Endothelial cell of umbilical vein (primary cell): ENCODE measurements at regions not wholly inside any gene's neighbourhood (a gene's known extent, or its start where the extent isn't known, plus 50 kb on each side); places are given as distances from the start of the nearest gene placed in this dataset.

ENCODE experiments used
- BruUV-seq: library from RNA; stranded (reverse); fragments of 400-500 nt; replicated peaks from 2 replicates; lab custom pipeline; 2021; lab: Mats Ljungman, UMichigan
- CTCF ChIA-PET: fragments of 300-600, 350-600 bp; sonication (Branson Sonifier 250); formaldehyde crosslinking; loops from one replicate; lab custom pipeline; 2021; ENCODE audit warnings: antibody characterized with exemption, inconsistent platforms; lab: Charles Lee
- POLR2A ChIA-PET: fragments of 300-600, 350-600 bp; sonication (Branson Sonifier 250); formaldehyde crosslinking; loops from one replicate; lab custom pipeline; 2021; ENCODE audit warnings: antibody characterized with exemption, inconsistent platforms; lab: Charles Lee
- DNase-seq: peaks from one replicate; pipeline ENCODE4 v3.0.0-alpha.2; 2011; ENCODE audit warnings: low read depth, low spot score
- FAIRE-seq: peaks from 2 replicates; lab custom pipeline; 2011; peaks lifted over from hg19 to GRCh38; lab: Jason Lieb, UNC
- H2AFZ ChIP-seq: 2 replicates; pipeline ENCODE4 v1.6.0; 2012; ENCODE audit warnings: low read depth, low read length, control low read depth, inconsistent platforms
- H3K27ac ChIP-seq: 2 replicates; pipeline ENCODE4 v1.5.1; 2011; ENCODE audit warnings: low read depth, mild to moderate bottlenecking, control low read depth, low read length, moderate library complexity; ENCODE audit not compliant: insufficient read depth
- H3K27me3 ChIP-seq, 2 experiments: 2 replicates each; pipeline versions ENCODE4 v1.6.0 to v1.6.1; 2011; ENCODE audit warnings: low read length in 2 of 2, mixed read lengths in 1 of 2; ENCODE audit not compliant: control insufficient read depth in 2 of 2, insufficient read depth in 2 of 2
- H3K36me3 ChIP-seq, 2 experiments: 2 replicates in 1 of 2; 3 replicates in 1 of 2; pipeline ENCODE4 v1.5.1; 2011; ENCODE audit warnings: low read length in 2 of 2, mild to moderate bottlenecking in 1 of 2, moderate library complexity in 1 of 2; ENCODE audit not compliant: control insufficient read depth in 2 of 2, insufficient read depth in 2 of 2; ENCODE audit errors: extremely low read depth in 1 of 2
- H3K4me1 ChIP-seq: 3 replicates; pipeline ENCODE4 v1.5.1; 2011; ENCODE audit warnings: mild to moderate bottlenecking, low read length; ENCODE audit not compliant: control insufficient read depth, insufficient read depth; ENCODE audit errors: extremely low read depth
- H3K4me2 ChIP-seq: 2 replicates; pipeline ENCODE4 v1.6.1; 2011; ENCODE audit warnings: low read length, control low read depth, mixed read lengths; ENCODE audit not compliant: insufficient read depth
- H3K4me3 ChIP-seq, 3 experiments: fragments of 200-600 bp in 1 of 3; sonication (generic), shearing (Covaris generic) in 1 of 3; replicated peaks in 1 of 3; 2 replicates each; pipeline ENCODE4 v1.5.1; 2011 to 2016; ENCODE audit warnings: control low read depth in 3 of 3, low read length in 3 of 3, mild to moderate bottlenecking in 2 of 3, inconsistent platforms in 1 of 3, low read depth in 1 of 3, moderate library complexity in 1 of 3; ENCODE audit not compliant: insufficient read depth in 1 of 3
- H3K79me2 ChIP-seq: 2 replicates; pipeline ENCODE4 v1.6.0; 2012; ENCODE audit warnings: low read length, inconsistent platforms; ENCODE audit not compliant: control insufficient read depth, insufficient read depth
- H3K9ac ChIP-seq: replicated peaks from 2 replicates; pipeline ENCODE3; 2011; ENCODE audit warnings: low read length, control low read depth; ENCODE audit not compliant: insufficient read depth; ENCODE audit errors: extremely low read depth
- H3K9me1 ChIP-seq: replicated peaks from 3 replicates; pipeline ENCODE4 v1.6.0; 2011; ENCODE audit warnings: mild to moderate bottlenecking, low read length; ENCODE audit not compliant: control insufficient read depth, insufficient read depth; ENCODE audit errors: extremely low read depth
- H3K9me3 ChIP-seq: replicated peaks from 2 replicates; pipeline ENCODE4 v1.5.1; 2012; ENCODE audit warnings: low read length, inconsistent platforms; ENCODE audit not compliant: control insufficient read depth, insufficient read depth
- H4K20me1 ChIP-seq: replicated peaks from 2 replicates; pipeline ENCODE3; 2011; ENCODE audit warnings: mild to moderate bottlenecking, low read length; ENCODE audit not compliant: control insufficient read depth, insufficient read depth; ENCODE audit errors: extremely low read depth
- EZH2 ChIP-seq: IDR thresholded peaks from 2 replicates; pipeline ENCODE4 v1.6.1; 2012; ENCODE audit warnings: borderline replicate concordance, low read depth, mild to moderate bottlenecking, moderate library complexity, low read length, inconsistent platforms; ENCODE audit not compliant: severe bottlenecking
- FOS ChIP-seq: IDR thresholded peaks from 2 replicates; pipeline ENCODE4 v1.6.1; 2011; ENCODE audit warnings: mild to moderate bottlenecking, low read length, moderate library complexity, borderline replicate concordance; ENCODE audit not compliant: insufficient read depth
- GATA2 ChIP-seq: IDR thresholded peaks from 2 replicates; pipeline ENCODE4 v1.7.0; 2011; ENCODE audit warnings: low read depth, mild to moderate bottlenecking, moderate library complexity, mixed read lengths, low read length; ENCODE audit not compliant: insufficient read length, insufficient read depth
- JUN ChIP-seq: IDR thresholded peaks from 2 replicates; pipeline ENCODE4 v1.6.1; 2011; ENCODE audit warnings: borderline replicate concordance, low read depth; ENCODE audit not compliant: insufficient read length, insufficient read depth
- MYC ChIP-seq: IDR thresholded peaks from one replicate; pipeline ENCODE4 v1.6.1; 2011; ENCODE audit warnings: mild to moderate bottlenecking, low read depth, low read length
- POLR2AphosphoS5 ChIP-seq: IDR thresholded peaks from 2 replicates; pipeline ENCODE4 v1.6.1; 2012; ENCODE audit warnings: low read depth, mild to moderate bottlenecking, control low read depth, low read length, moderate library complexity; ENCODE audit not compliant: insufficient read depth
- dilution Hi-C: fragments of 300-500 bp; cut with MboI; formaldehyde crosslinking; loops from one replicate; pipeline ENCODE4 v1.15.0; 2019; ENCODE audit warnings: low sequenced_read_pairs; ENCODE audit not compliant: extremely low pct_ligation_motif_present
- intact Hi-C: fragments of 100-400 bp; cut with micrococcal nuclease; formaldehyde crosslinking; loops from one replicate; pipeline ENCODE4 v1.10.0; 2022
- TF ChIP-seq, protein P1 (sequence below): IDR thresholded peaks from 2 replicates; pipeline ENCODE4 v1.6.1; 2011; ENCODE audit not compliant: insufficient read depth, insufficient read length

DNA sequence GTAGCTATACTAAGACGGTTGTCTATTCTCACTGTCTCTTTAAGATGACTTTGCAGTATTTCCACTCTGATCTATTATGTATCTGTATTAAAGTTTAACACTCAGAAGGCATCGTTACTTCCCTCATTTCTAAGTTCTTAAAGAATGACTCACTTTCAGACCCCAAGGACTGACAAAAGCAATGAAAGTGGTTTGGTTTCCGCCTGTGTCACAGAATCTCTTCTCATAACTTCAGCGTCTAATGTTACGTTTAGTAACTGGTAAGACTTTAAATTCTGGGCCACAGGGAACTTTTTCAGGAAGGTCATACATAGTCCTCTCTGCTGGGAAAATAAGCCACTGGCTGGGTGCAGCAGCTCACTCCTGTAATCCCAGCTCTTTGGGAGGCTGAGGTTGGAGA, 892.0 kb upstream of the AUTS2 start:
- FAIRE-seq (no peak), DNase-seq (no peak)
- BruUV-seq = no TSS peak
- ChIA-PET POLR2A (no interaction called here), CTCF (no interaction called here)
- H3K27ac ChIP-seq = no peak overlapping the region
- no peak overlapping the region for H3K9ac ChIP-seq
- dilution Hi-C loops (no loop called here), intact Hi-C loops (no loop called here)
- no peaks in the 10 kb centered on the region for H3K27me3 ChIP-seq
- no peak overlapping the region for H2AFZ ChIP-seq
- no peaks in the 10 kb centered on the region for H3K4me1 ChIP-seq
- peaks cover 8% of the 10 kb centered on the region for H3K9me3 ChIP-seq
- H3K4me3 ChIP-seq = no peak overlapping the region
- TF ChIP-seq JUN (no peak), FOS (no peak)
- TF ChIP-seq, protein P1, sequence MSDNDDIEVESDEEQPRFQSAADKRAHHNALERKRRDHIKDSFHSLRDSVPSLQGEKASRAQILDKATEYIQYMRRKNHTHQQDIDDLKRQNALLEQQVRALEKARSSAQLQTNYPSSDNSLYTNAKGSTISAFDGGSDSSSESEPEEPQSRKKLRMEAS = no peak
- no peaks in the 10 kb centered on the region for H3K9me1 ChIP-seq
- H4K20me1 ChIP-seq = no peaks in the 10 kb centered on the region
- H3K36me3 ChIP-seq = no peaks in the 10 kb centered on the region
- H3K4me2 ChIP-seq = no peak overlapping the region
- H3K79me2 ChIP-seq = no peaks in the 10 kb centered on the region

DNA sequence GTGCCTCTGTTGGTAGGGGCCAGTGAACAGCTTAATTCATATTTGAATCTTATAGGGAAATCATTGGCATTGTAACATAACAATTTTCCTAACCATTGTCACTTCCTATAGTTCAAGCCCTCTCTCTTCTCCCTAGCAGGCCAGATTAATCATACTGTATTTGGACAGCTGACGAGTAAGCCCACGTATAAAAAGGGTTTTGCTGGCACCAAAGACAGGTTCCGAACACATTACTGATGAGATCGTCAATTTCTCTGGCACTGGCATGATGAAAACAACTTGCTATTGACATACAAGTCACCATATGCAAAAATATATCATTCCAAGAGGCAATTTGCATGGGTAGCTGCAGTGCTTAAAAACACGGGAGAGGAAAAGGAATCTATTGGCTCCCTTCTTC, 891.1 kb upstream of the AUTS2 start:
- POLR2A ChIA-PET = no interaction called here
- no peak overlapping the region for H3K4me3 ChIP-seq
- no peak overlapping the region for H2AFZ ChIP-seq
- no peaks in the 10 kb centered on the region for H3K36me3 ChIP-seq
- no peak overlapping the region for H3K9ac ChIP-seq
- H3K4me1 ChIP-seq = no peaks in the 10 kb centered on the region
- no peak overlapping the region for H3K4me2 ChIP-seq
- dilution Hi-C loops (no loop called here), intact Hi-C loops (no loop called here)
- TF ChIP-seq, protein P1 = no peak
- no peak for TF ChIP-seq MYC
- no peak for TF ChIP-seq POLR2AphosphoS5
- no peak for TF ChIP-seq GATA2
- TF ChIP-seq EZH2 = no peak
- peaks cover 8% of the 10 kb centered on the region for H3K9me3 ChIP-seq
- no peaks in the 10 kb centered on the region for H3K27me3 ChIP-seq
- DNase-seq = no peak
- no peak for FAIRE-seq
- CTCF ChIA-PET = no interaction called here
- no peaks in the 10 kb centered on the region for H3K79me2 ChIP-seq
- no peaks in the 10 kb centered on the region for H4K20me1 ChIP-seq
- no peaks in the 10 kb centered on the region for H3K9me1 ChIP-seq
- no peak overlapping the region for H3K27ac ChIP-seq
- no TSS peak for BruUV-seq
